ENCODE measurements at regions not wholly inside any gene's neighbourhood (a gene's known extent, or its start where the extent isn't known, plus 50 kb on each side); places are given as distances from the start of the nearest gene placed in this dataset.
A peak's percentile ranks its signal among the peaks of the same experiment; 100 is the strongest.

DNA sequence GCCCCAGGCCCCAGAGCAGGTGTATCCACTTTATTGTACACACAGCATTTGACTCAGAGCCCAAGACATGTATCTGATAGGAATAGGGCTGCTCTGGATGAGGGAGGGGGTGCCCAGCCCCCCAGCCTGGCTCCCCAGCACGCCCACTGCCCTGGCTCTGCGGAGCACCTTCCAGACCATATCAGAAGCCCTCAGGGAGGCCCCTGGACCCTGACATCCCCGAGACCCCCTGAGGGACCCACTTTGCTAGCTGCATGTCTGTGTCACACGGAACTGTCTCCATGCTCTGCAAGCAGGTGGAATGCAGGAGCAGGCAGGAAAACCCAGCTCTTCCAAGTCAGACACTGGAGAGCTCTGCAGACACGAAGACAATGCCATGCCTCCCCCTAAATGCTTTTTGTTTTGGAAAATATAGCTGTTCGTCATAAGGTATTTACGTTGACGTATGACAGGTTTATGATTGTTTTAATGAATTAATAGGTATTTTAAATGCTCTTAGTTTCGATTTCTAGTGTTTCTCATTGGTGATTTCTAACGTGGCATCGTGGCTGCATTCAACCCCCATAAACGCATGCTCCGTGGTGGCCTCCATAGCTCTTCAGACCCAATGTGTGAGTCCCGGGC lies 92.8 kb upstream of the INSIG1 start:
- Mint-ChIP-seq H3K27me3 (no peaks in the 10 kb centered on the region), H3K9me3 (peaks cover 5% of the 10 kb centered on the region), H3K4me3 (peak overlapping the region; percentile 75), H3K36me3 (peaks cover 3% of the 10 kb centered on the region), H3K27ac (peak overlapping the region; percentile 100), H3K4me1 (ENCODE audit: low read depth) (peaks cover 46% of the 10 kb centered on the region)
- CTCF ChIA-PET: interaction anchor here (1.1 to 3.2 kb wide), 6 partner anchors 13 to 277 kb away, joined by 4 to 28 read pairs (median 14); partner anchors contain the start of gene INSIG1
- POLR2A ChIA-PET: interaction anchor here (0.8 to 4.5 kb wide), 6 partner anchors 8 to 202 kb away, joined by 3 to 111 read pairs (median 4); partner anchors contain the start of gene INSIG1
- intact Hi-C loops (cut with micrococcal nuclease): loop anchor here (1.0 to 5.0 kb wide), 8 partner anchors 15 to 1687 kb away; partner anchors contain the start of genes INSIG1 and LMBR1
- no peak for DNase-seq

DNA sequence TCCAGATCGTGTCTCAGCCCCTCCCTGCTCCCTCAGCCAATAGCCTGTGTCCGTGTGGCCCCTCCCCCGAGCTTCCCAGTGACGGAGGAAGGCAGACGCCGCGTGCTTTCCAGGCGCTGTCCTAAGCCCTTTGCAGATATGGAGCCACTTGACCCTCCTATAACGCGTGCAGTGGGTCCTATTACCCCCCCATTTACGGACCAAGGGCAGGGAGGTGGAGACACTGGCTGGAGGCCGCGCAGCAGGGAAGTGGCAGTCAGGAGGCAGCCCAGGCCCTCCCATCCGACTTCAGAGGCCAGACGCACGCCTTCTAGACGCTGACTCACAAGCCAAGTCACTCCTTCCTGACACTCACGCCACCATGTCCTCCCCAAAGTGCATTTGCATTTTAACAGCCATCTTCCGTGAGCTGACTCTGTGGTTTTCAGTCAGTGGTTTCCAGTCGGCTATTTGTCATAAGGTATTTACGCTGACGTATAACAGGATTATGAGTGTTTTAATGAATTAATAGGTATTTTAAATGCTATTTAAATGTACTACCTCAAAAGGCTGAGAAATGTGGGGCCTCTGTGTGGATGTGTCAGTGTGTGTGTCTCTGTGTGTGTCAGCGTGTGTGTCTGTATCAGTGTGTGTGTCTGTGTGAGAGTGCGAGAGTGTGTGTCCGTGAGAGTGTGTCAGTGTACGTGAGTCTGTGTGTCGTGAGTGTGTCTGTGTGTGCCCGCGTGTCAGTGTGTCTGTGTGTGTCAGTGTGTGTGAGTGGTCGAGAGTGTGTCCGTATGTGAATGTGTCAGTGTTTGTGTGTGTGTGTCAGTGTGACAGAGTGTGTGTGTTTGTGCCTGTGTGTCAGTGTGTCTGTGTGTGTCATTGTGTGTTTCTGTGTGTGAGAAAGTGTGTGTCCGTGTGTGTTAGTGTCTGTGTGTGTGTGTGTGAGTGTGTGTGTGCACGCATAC lies 92.0 kb upstream of the INSIG1 start:
- Mint-ChIP-seq H3K27me3 (no peaks in the 10 kb centered on the region), H3K36me3 (peaks cover 3% of the 10 kb centered on the region), H3K4me3 (peak overlapping the region; percentile 75), H3K4me1 (ENCODE audit: low read depth) (peaks cover 45% of the 10 kb centered on the region), H3K9me3 (peaks cover 5% of the 10 kb centered on the region), H3K27ac (peak overlapping the region; percentile 100)
- intact Hi-C loops (cut with micrococcal nuclease): loop anchor here (1.0 to 5.0 kb wide), 9 partner anchors 12 to 1687 kb away; partner anchors contain the start of genes INSIG1 and LMBR1
- DNase-seq: peak; percentile 96
- CTCF ChIA-PET: interaction anchor here (1.0 to 3.2 kb wide), 7 partner anchors 12 to 278 kb away, joined by 3 to 28 read pairs (median 9); partner anchors contain the start of gene INSIG1
- POLR2A ChIA-PET: interaction anchor here (0.7 to 4.5 kb wide), 9 partner anchors 9 to 439 kb away, joined by 3 to 111 read pairs (median 4); partner anchors contain the start of genes INSIG1 and RBM33

DNA sequence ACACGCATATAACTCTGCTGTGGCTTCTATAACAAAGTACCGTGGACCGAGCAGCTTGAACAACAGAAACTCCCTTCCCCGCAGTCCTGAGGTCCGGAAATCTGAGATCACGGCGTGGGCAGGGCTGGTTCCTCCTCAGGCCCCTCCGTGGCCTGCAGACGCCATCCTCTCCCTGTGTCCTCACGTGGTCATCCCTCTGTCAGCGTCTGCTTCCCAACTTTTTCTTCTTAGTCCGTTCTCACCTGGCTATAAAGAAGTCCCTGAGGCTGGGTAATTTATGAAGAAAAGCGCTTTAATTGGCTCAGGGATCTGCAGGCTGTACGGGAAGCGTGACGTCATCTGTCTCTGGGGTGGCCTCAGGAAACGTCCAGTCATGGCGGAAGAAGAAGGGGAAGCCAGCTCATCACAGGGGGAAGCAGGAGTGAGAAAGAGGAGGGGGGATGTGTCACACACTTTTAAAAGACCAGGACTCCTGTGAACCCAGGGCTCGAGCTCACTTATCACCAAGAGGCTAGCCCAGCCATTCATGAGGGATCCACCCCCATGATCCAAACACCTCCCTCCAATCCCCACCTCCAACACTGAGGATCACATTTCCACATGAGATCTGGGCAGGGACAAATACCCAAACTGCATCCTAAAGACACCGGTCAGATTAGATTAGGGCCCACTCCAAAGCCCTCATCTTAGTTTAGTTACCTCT lies 91.2 kb upstream of the INSIG1 start:
- H3K27ac Mint-ChIP-seq: peak overlapping the region; percentile 100
- DNase-seq: peak; percentile 88
- POLR2A ChIA-PET: interaction anchor here (0.7 to 4.5 kb wide), 6 partner anchors 11 to 438 kb away, joined by 3 to 111 read pairs (median 4); partner anchors contain the start of genes INSIG1 and RBM33
- H3K27me3 Mint-ChIP-seq: no peaks in the 10 kb centered on the region
- H3K4me1 Mint-ChIP-seq (ENCODE audit: low read depth): peaks cover 46% of the 10 kb centered on the region
- intact Hi-C loops (cut with micrococcal nuclease): loop anchor here (1.0 to 5.0 kb wide), 3 partner anchors 11 to 1686 kb away; partner anchors contain the start of gene LMBR1
- peaks cover 5% of the 10 kb centered on the region for H3K9me3 Mint-ChIP-seq
- H3K36me3 Mint-ChIP-seq: peaks cover 3% of the 10 kb centered on the region
- CTCF ChIA-PET: interaction anchor here (1.0 to 3.2 kb wide), 4 partner anchors 16 to 138 kb away, joined by 3 to 28 read pairs (median 20); partner anchors contain the start of gene INSIG1
- H3K4me3 Mint-ChIP-seq: peak overlapping the region; percentile 75

GRCh38 chr7:155207326-155208002 lies 90.2 kb upstream of the INSIG1 start:
- Mint-ChIP-seq H3K9me3 (peaks cover 5% of the 10 kb centered on the region), H3K4me3 (peak overlapping the region; percentile 31), H3K4me1 (ENCODE audit: low read depth) (peaks cover 46% of the 10 kb centered on the region), H3K27me3 (no peaks in the 10 kb centered on the region), H3K36me3 (peaks cover 3% of the 10 kb centered on the region), H3K27ac (peak overlapping the region; percentile 100)
- CTCF ChIA-PET: interaction anchor here (2.9 to 3.2 kb wide), 2 partner anchors 17 to 90 kb away, joined by 20 to 28 read pairs; partner anchors contain the start of gene INSIG1
- POLR2A ChIA-PET: interaction anchor here (1.2 to 4.5 kb wide), 2 partner anchors 90 to 137 kb away, joined by 3 to 111 read pairs; partner anchors contain the start of gene INSIG1
- intact Hi-C loops (cut with micrococcal nuclease): loop anchor here (5.0 kb wide), 2 partner anchors 455 to 1685 kb away; partner anchors contain the start of gene LMBR1
- DNase-seq: no peak

DNA sequence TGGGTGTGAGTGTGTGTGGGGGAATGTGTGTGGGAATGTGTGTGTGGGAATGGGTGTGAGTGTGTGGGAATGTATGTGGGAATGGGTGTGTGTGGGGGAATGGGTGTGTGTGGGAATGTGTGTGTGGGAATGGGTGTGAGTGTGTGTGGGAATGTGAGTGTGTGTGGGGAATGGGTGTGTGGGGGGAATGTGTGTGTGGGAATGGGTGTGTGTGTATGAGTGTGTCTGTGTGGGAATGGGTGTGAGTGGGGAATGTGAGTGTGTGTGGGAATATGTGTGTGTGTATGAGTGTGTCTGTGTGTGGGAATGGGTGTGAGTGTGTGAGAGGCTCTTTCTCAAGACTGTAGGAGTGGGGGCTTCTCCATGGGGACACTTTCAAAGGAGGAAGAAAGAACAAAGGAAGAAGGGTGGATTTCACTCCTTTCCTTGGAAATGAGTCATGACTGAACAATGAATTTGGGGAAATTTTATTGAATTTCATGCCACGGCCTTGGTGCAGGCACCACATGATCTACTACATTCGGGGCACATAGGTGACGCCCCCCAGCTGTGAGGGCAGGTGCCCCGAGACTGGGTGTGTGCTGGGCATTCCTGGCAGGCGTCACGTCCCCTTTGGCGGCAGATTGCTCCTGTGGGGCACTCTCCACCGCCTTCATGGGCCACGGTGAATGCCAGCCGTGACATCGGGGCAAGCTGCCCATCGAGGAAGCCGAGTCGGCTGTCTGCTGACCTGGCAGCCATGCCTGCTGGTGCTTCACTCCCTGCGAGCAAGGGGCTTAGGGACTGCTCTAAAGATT lies 88.8 kb upstream of the INSIG1 start:
- H3K27me3 Mint-ChIP-seq: no peaks in the 10 kb centered on the region
- H3K4me1 Mint-ChIP-seq (ENCODE audit: low read depth): peaks cover 51% of the 10 kb centered on the region
- H3K36me3 Mint-ChIP-seq: peaks cover 3% of the 10 kb centered on the region
- intact Hi-C loops (cut with micrococcal nuclease): loop anchor here (5.0 kb wide), 2 partner anchors 453 to 1683 kb away; partner anchors contain the start of gene LMBR1
- no peak for DNase-seq
- POLR2A ChIA-PET: interaction anchor here (1.3 kb wide), 1 partner anchor 89 kb away, joined by 3 read pairs; the partner anchor contains the start of gene INSIG1
- H3K4me3 Mint-ChIP-seq: no peak overlapping the region
- CTCF ChIA-PET: no interaction called here
- H3K27ac Mint-ChIP-seq: no peak overlapping the region
- peaks cover 5% of the 10 kb centered on the region for H3K9me3 Mint-ChIP-seq

DNA sequence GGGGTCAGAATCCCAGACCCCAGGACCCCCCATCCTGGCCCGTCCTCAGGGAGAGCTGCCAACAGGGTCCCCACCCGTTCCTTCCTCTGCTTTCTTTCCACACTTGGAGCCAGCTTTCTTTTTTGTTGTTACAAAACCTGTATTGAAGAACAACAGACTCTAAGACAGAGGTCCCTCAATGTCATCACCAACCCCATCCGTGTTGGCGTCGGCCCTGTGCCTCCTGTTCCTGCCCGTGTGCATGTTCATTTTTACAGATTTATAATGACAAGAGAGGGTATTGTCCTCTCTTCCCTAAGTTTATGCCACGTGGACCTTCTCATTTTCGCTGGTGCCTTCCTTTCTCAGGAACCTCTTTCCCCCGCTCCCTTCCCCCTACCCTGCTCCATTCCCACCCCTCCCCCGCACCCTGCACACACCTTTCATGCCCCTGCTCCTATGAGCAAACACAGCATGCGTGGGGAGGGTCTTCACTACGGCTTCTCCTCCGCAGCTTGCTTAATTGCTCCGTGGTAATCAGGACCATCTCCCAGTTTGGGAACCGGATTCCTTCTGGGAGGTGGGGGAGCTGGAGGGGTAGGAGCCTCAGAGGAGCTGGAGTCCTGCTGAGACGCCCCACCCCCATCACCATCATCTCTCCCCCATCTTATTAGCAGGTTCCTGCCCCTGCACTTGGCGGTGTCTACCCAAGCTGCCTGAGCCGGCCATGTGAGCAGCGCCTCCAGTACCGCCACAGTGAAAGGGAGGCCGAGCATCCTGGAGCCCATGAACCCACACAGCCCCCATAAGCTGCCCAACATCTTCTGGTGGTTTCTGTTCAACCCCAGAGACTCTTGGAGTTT lies 88.0 kb upstream of the INSIG1 start:
- no peak overlapping the region for H3K4me3 Mint-ChIP-seq
- H3K9me3 Mint-ChIP-seq: peaks cover 5% of the 10 kb centered on the region
- CTCF ChIA-PET: interaction anchor here (0.8 kb wide), 1 partner anchor 170 kb away, joined by 3 read pairs; no protein-coding TSS in a partner anchor
- H3K27me3 Mint-ChIP-seq: peaks cover 5% of the 10 kb centered on the region
- peaks cover 47% of the 10 kb centered on the region for H3K4me1 Mint-ChIP-seq (ENCODE audit: low read depth)
- peak overlapping the region; percentile 29 for H3K27ac Mint-ChIP-seq
- H3K36me3 Mint-ChIP-seq: peaks cover 3% of the 10 kb centered on the region
- no peak for DNase-seq
- POLR2A ChIA-PET: interaction anchor here (1.3 kb wide), 1 partner anchor 88 kb away, joined by 3 read pairs; the partner anchor contains the start of gene INSIG1
- intact Hi-C loops (cut with micrococcal nuclease): loop anchor here (5.0 kb wide), 2 partner anchors 453 to 1683 kb away; partner anchors contain the start of gene LMBR1

DNA sequence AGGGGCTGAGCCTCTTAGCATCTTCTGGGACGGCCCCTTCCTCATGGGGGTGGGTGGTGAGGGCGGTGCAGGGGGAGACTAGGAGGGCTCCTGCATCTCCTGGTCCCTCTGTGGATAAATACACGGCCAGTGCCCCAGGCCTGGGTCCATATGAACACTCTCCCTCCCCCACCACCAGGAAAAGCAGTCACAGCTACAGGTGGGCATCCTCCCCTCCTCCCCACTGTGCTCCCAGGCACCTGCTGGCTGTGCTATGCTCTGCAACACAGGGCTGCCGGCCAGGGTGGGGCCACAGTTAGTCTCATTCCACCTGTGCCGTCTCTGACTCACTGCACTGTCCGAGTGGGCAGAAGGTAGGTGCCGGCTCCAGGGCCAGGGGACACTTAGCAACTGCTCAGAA lies 87.3 kb upstream of the INSIG1 start:
- Mint-ChIP-seq H3K4me3 (no peak overlapping the region), H3K4me1 (ENCODE audit: low read depth) (peaks cover 41% of the 10 kb centered on the region), H3K27me3 (peaks cover 5% of the 10 kb centered on the region), H3K36me3 (peaks cover 2% of the 10 kb centered on the region), H3K27ac (no peak overlapping the region), H3K9me3 (peaks cover 5% of the 10 kb centered on the region)
- DNase-seq: no peak
- POLR2A ChIA-PET: interaction anchor here (1.3 kb wide), 1 partner anchor 87 kb away, joined by 3 read pairs; the partner anchor contains the start of gene INSIG1
- CTCF ChIA-PET: interaction anchor here (0.8 to 1.2 kb wide), 2 partner anchors 135 to 169 kb away, joined by 3 read pairs; no protein-coding TSS in a partner anchor
- intact Hi-C loops (cut with micrococcal nuclease): no loop called here

GRCh38 chr7:155211173-155211572 lies 86.5 kb upstream of the INSIG1 start:
- H3K4me3 Mint-ChIP-seq: no peak overlapping the region
- H3K4me1 Mint-ChIP-seq (ENCODE audit: low read depth): peaks cover 36% of the 10 kb centered on the region
- H3K9me3 Mint-ChIP-seq: peaks cover 5% of the 10 kb centered on the region
- ChIA-PET POLR2A (no interaction called here), CTCF (interaction anchor here (1.2 kb wide), 1 partner anchor 134 kb away, joined by 3 read pairs; no protein-coding TSS in a partner anchor)
- H3K27ac Mint-ChIP-seq: no peak overlapping the region
- DNase-seq: no peak
- peaks cover 5% of the 10 kb centered on the region for H3K27me3 Mint-ChIP-seq
- intact Hi-C loops (cut with micrococcal nuclease): no loop called here
- peaks cover 2% of the 10 kb centered on the region for H3K36me3 Mint-ChIP-seq

DNA sequence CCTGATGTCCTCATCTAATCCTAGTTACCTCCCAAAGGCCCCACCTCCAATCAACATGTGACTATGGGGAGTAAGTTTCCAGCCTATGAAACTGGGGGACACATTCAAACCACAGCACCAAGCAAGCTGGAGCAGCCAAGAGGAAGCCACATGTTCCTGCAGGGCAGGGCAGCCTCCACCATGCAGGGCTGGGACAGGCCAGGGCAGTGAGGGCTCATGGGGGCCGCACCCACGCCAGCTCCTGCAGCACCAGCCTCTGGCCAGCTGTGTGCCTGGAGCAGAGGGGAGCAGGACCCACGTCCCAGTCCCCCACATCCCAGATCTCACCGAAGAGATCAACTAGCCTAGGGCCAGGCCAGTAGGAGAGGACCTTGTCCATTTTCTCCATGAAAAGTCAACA lies 85.9 kb upstream of the INSIG1 start:
- CTCF ChIA-PET: interaction anchor here (0.9 to 1.2 kb wide), 2 partner anchors 133 kb away, joined by 3 to 4 read pairs; no protein-coding TSS in a partner anchor
- Mint-ChIP-seq H3K9me3 (peaks cover 5% of the 10 kb centered on the region), H3K36me3 (peaks cover 2% of the 10 kb centered on the region), H3K27me3 (peaks cover 5% of the 10 kb centered on the region), H3K4me1 (ENCODE audit: low read depth) (peaks cover 32% of the 10 kb centered on the region), H3K4me3 (no peak overlapping the region), H3K27ac (no peak overlapping the region)
- intact Hi-C loops (cut with micrococcal nuclease): no loop called here
- POLR2A ChIA-PET: no interaction called here
- DNase-seq: no peak
